ENCODE measurements at regions not wholly inside any gene's neighbourhood (a gene's known extent, or its start where the extent isn't known, plus 50 kb on each side); places are given as distances from the start of the nearest gene placed in this dataset.

GRCh38 chr1:222034790-222035189, 292.9 kb upstream of the DUSP10 start:
- no peak overlapping the region for H3K4me3 ChIP-seq (replicated peaks; ENCODE audit: low read depth, low read length)
- DNase-seq (ENCODE audit: extremely low read depth, low read depth): no peak
- no peak for TF ChIP-seq CTCF (IDR thresholded peaks at IDR 0.05; ENCODE audit: low read depth, low read length, missing control alignments)

DNA sequence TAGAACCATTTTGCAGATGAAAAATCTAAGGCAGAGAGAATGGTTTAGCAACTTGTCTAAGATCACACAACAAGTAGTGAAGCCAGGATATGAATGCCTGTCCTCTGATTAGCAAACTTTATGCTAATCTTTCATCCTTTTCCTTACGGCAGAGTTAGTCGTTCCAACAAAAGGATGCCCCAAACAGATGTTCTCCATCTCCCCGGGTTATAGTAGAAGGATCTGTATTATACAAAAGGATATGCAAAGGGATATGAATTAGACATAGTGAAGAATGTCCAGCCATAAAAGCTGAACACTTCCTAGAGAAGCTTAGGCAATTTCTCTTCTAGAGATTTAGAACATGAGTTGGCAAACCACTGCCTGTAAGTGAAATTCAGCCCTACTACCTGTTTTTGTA, 291.6 kb upstream of the DUSP10 start:
- TF ChIP-seq CTCF (IDR thresholded peaks at IDR 0.05; ENCODE audit: low read depth, low read length, missing control alignments): no peak
- H3K4me3 ChIP-seq (replicated peaks; ENCODE audit: low read depth, low read length): no peak overlapping the region
- DNase-seq (ENCODE audit: extremely low read depth, low read depth): no peak

- no peak for TF ChIP-seq CTCF (IDR thresholded peaks at IDR 0.05; ENCODE audit: low read depth, low read length, missing control alignments)
- no peak overlapping the region for H3K4me3 ChIP-seq (replicated peaks; ENCODE audit: low read depth, low read length)
- no peak for DNase-seq (ENCODE audit: extremely low read depth, low read depth)
These were observed 289.4 kb upstream of the DUSP10 start for GRCh38 chr1:222031318-222031717.

GRCh38 chr1:222028676-222029075, 286.8 kb upstream of the DUSP10 start:
- DNase-seq (ENCODE audit: extremely low read depth, low read depth): no peak
- TF ChIP-seq CTCF (IDR thresholded peaks at IDR 0.05; ENCODE audit: low read depth, low read length, missing control alignments): no peak
- no peak overlapping the region for H3K4me3 ChIP-seq (replicated peaks; ENCODE audit: low read depth, low read length)

- no peak for DNase-seq (ENCODE audit: extremely low read depth, low read depth)
- no peak overlapping the region for H3K4me3 ChIP-seq (replicated peaks; ENCODE audit: low read depth, low read length)
- TF ChIP-seq CTCF (IDR thresholded peaks at IDR 0.05; ENCODE audit: low read depth, low read length, missing control alignments): no peak
These were observed 286.2 kb upstream of the DUSP10 start for GRCh38 chr1:222028116-222028515.

- no peak for TF ChIP-seq CTCF (IDR thresholded peaks at IDR 0.05; ENCODE audit: low read depth, low read length, missing control alignments)
- H3K4me3 ChIP-seq (replicated peaks; ENCODE audit: low read depth, low read length): no peak overlapping the region
- no peak for DNase-seq (ENCODE audit: extremely low read depth, low read depth)
These were observed 284.4 kb upstream of the DUSP10 start for GRCh38 chr1:222026280-222026679.

- no peak overlapping the region for H3K4me3 ChIP-seq (replicated peaks; ENCODE audit: low read depth, low read length)
- TF ChIP-seq CTCF (IDR thresholded peaks at IDR 0.05; ENCODE audit: low read depth, low read length, missing control alignments): no peak
- DNase-seq (ENCODE audit: extremely low read depth, low read depth): no peak
These were observed 281.1 kb upstream of the DUSP10 start for GRCh38 chr1:222023025-222023424.

Measured in HFF-Myc (cell line).